ENCODE measurements at regions not wholly inside any gene's neighbourhood (a gene's known extent, or its start where the extent isn't known, plus 50 kb on each side); places are given as distances from the start of the nearest gene placed in this dataset.
A peak's percentile ranks its signal among the peaks of the same experiment; 100 is the strongest.
"Not testable (repeated sequence)": the region's sequence is repeated elsewhere in the genome, so short reads cannot be mapped to it uniquely, and the experiment has no call there.

- Histone ChIP-seq H3K27ac (no peak overlapping the region), H3K36me3 (no peaks in the 10 kb centered on the region), H3K4me1 (no peaks in the 10 kb centered on the region), H3K27me3 (no peaks in the 10 kb centered on the region), H3K9me3 (no peaks in the 10 kb centered on the region), H3K4me3 (no peak overlapping the region)
- no peak for DNase-seq
- 56 to 68% methylated on average over 4 of the region's 4 CpGs for WGBS, 2 donors
- no peak for TF ChIP-seq POLR2A (IDR thresholded peaks at IDR 0.05)
- TF ChIP-seq CTCF (IDR thresholded peaks at IDR 0.05): no peak
- TF ChIP-seq POLR2AphosphoS5 (IDR thresholded peaks at IDR 0.05): no peak
- no peak for TF ChIP-seq EP300 (IDR thresholded peaks at IDR 0.05)
- no peak for ATAC-seq (ENCODE audit: low FRiP score in 2 of 2)
Measured at GRCh38 chr18:66873899-66874298, 270.0 kb upstream of the CDH19 start.

GRCh38 chr18:66872277-66872676 is 268.4 kb upstream of the CDH19 start:
- no peak for ATAC-seq (ENCODE audit: low FRiP score in 2 of 2)

GRCh38 chr18:66867653-66868052 is 263.8 kb upstream of the CDH19 start:
- no peaks in the 10 kb centered on the region for H3K36me3 ChIP-seq
- no peak for DNase-seq
- TF ChIP-seq EP300 (IDR thresholded peaks at IDR 0.05) (no peak), POLR2AphosphoS5 (IDR thresholded peaks at IDR 0.05) (no peak)
- 57 to 63% methylated on average over 4 of the region's 4 CpGs for WGBS, 2 donors
- H3K27ac ChIP-seq: no peak overlapping the region
- H3K9me3 ChIP-seq: no peaks in the 10 kb centered on the region
- no peak for ATAC-seq (ENCODE audit: low FRiP score in 2 of 2)
- H3K4me1 ChIP-seq: no peaks in the 10 kb centered on the region
- no peaks in the 10 kb centered on the region for H3K27me3 ChIP-seq
- no peak overlapping the region for H3K4me3 ChIP-seq

More at GRCh38 chr18:66872277-66872676, 268.4 kb upstream of the CDH19 start:
- H3K4me3 ChIP-seq: no peak overlapping the region
- H3K27me3 ChIP-seq: no peaks in the 10 kb centered on the region
- H3K36me3 ChIP-seq: no peaks in the 10 kb centered on the region
- 0 to 13% methylated on average over 1 of the region's 1 CpG for WGBS, 2 donors
- no peak overlapping the region for H3K27ac ChIP-seq
- TF ChIP-seq POLR2AphosphoS5 (IDR thresholded peaks at IDR 0.05) (no peak), POLR2A (IDR thresholded peaks at IDR 0.05) (no peak), EP300 (IDR thresholded peaks at IDR 0.05) (no peak), CTCF (IDR thresholded peaks at IDR 0.05) (no peak)
- H3K9me3 ChIP-seq: no peaks in the 10 kb centered on the region
- DNase-seq: no peak
- H3K4me1 ChIP-seq: no peaks in the 10 kb centered on the region

- not testable (repeated sequence) for ATAC-seq (ENCODE audit: low FRiP score in 2 of 2); H3K4me3 ChIP-seq; H3K4me1 ChIP-seq; H3K9me3 ChIP-seq; H3K27ac ChIP-seq; H3K36me3 ChIP-seq; H3K27me3 ChIP-seq
- DNase-seq: peak in 1 of 2 donors; percentile 75
- WGBS, 2 donors: 93 to 97% methylated on average over 31 to 42 of the region's 43 CpGs
Measured at GRCh38 chr18:66866427-66866940, 262.6 kb upstream of the CDH19 start.

GRCh38 chr18:66838340-66838987 is 234.6 kb upstream of the CDH19 start:
- ATAC-seq (ENCODE audit: low FRiP score in 2 of 2): no peak
- no peaks in the 10 kb centered on the region for H3K9me3 ChIP-seq

More at GRCh38 chr18:66838340-66838987, 234.6 kb upstream of the CDH19 start:
- no peak for DNase-seq
- no peak for TF ChIP-seq EP300 (IDR thresholded peaks at IDR 0.05)
- TF ChIP-seq CTCF (IDR thresholded peaks at IDR 0.05): no peak
- no peak for TF ChIP-seq POLR2A (IDR thresholded peaks at IDR 0.05)
- no peak for TF ChIP-seq POLR2AphosphoS5 (IDR thresholded peaks at IDR 0.05)
- 83 to 88% methylated on average over 4 of the region's 4 CpGs for WGBS, 2 donors
- Histone ChIP-seq H3K4me1 (no peaks in the 10 kb centered on the region), H3K27me3 (no peaks in the 10 kb centered on the region), H3K36me3 (no peaks in the 10 kb centered on the region), H3K27ac (no peak overlapping the region), H3K4me3 (no peak overlapping the region)
